HUES6 (cell line): ENCODE measurements at regions not wholly inside any gene's neighbourhood (a gene's known extent, or its start where the extent isn't known, plus 50 kb on each side); places are given as distances from the start of the nearest gene placed in this dataset.

Experiments used
- H3K27ac ChIP-seq: 2 replicates; pipeline ENCODE4 v1.7.0; 2013; ENCODE audit warnings: low read depth, mild to moderate bottlenecking, low read length, inconsistent platforms
- H3K27me3 ChIP-seq: 2 replicates; pipeline ENCODE4 v1.6.1; 2013; ENCODE audit warnings: low read length; ENCODE audit not compliant: control insufficient read depth, insufficient read depth
- H3K36me3 ChIP-seq: 2 replicates; pipeline ENCODE4 v1.6.1; 2013; ENCODE audit warnings: low read length; ENCODE audit not compliant: control insufficient read depth, insufficient read depth
- H3K4me1 ChIP-seq: 2 replicates; pipeline ENCODE4 v1.6.1; 2013; ENCODE audit warnings: low read length; ENCODE audit not compliant: control insufficient read depth, insufficient read depth
- H3K4me3 ChIP-seq: 2 replicates; pipeline ENCODE4 v1.5.1; 2013; ENCODE audit warnings: low read depth, low read length
- H3K9ac ChIP-seq: one replicate; pipeline ENCODE4 v1.6.1; 2013; ENCODE audit warnings: mild to moderate bottlenecking, low read length
- H3K9me3 ChIP-seq: 2 replicates; pipeline ENCODE4 v1.6.1; 2013; ENCODE audit warnings: low read depth, low read length; ENCODE audit not compliant: control insufficient read depth, insufficient read depth

DNA sequence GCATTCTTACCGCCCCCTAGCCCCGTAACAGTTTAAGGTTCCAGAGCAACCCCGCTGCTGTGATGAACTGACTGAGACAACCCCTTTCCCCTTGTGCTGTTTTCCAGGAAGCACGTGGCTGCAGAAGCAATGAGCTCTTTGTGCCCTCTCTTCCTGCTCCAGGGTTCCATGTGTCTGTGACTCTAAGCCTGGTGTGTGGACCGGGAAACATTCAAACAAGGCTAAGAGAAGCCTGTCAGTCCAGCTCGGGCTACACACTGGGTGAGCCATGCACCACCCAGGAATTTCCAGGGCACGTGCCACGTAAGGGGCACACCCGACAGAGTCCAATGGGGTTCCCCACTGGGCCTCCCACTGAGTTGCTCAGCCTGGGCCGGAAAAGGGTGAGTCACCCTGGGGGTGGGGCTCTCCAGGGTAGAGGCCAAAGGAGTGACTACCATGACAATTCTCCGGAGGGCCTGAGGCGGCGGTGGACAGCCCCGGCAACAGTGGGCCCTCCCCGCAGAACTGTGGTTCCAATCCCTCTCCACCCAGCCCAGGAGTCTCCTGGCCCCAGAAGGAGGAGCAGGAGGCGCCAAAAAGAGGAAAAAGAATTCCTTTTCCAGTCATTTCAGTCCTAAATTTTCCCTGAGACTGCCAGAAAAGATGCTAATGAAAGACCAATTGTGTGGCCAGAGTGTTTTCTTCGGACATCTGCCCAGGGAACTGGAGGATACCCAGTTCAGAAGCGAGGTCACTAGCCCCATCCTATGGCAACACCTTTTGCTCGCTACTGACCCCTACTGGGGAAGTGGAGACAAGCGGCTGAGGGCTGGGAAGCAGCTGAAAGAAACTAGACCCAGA is 157.8 kb upstream of the SLC1A4 start:
- no peaks in the 10 kb centered on the region; the same call in 1 of the 2 replicates for H3K4me1 ChIP-seq
- H3K9me3 ChIP-seq = peaks cover 3% of the 10 kb centered on the region; the same call in 1 of the 2 replicates
- no peaks in the 10 kb centered on the region for H3K36me3 ChIP-seq
- peak overlapping the region; percentile 19; the same call in 1 of the 2 replicates for H3K27ac ChIP-seq
- no peak overlapping the region for H3K4me3 ChIP-seq
- H3K9ac ChIP-seq = peak overlapping the region; percentile 49
- H3K27me3 ChIP-seq = no peaks in the 10 kb centered on the region

DNA sequence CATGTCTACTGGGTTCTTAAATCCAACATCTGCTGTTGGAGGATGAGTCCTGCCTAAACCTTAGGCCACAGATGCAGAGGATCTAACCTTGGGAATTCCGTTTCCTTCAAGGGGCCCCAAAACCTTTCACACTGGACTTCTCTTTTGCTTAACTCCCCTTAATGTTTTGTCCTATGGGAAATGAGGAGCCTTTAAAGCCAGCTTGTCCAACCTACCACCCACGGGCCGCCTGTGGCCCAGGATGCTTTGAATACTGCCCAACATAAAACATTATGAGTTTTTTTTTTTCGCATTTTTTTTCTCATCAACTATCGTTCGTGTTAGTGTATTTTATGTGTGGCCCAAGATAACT is 157.2 kb upstream of the SLC1A4 start:
- Histone ChIP-seq H3K4me3 (no peak overlapping the region), H3K27me3 (no peaks in the 10 kb centered on the region), H3K4me1 (peaks cover 2% of the 10 kb centered on the region; the same call in 1 of the 2 replicates), H3K9me3 (peaks cover 3% of the 10 kb centered on the region; the same call in 1 of the 2 replicates), H3K36me3 (no peaks in the 10 kb centered on the region), H3K9ac (no peak overlapping the region), H3K27ac (no peak overlapping the region)

DNA sequence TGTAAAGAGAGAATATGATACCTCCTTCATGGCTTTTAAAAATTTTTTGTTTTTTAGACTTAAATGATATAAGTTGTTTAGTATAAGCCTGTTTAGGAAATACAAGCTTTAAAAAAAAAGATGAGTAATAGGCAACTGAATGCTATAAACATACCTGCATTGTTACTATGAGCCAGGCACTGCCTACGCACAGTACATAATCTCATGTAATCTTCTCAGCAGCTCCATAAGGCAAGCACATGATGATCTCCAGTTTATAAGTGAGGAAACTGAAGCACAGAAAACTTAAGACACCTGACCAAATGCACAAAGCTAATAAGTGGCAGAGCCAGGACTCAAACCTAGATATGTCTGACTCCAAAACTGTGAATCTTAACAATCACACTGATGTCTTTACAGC is 156.3 kb upstream of the SLC1A4 start:
- H3K27ac ChIP-seq = no peak overlapping the region
- no peak overlapping the region for H3K9ac ChIP-seq
- H3K9me3 ChIP-seq = peaks cover 3% of the 10 kb centered on the region; the same call in 1 of the 2 replicates
- H3K4me1 ChIP-seq = peaks cover 7% of the 10 kb centered on the region; the same call in 1 of the 2 replicates
- no peak overlapping the region for H3K4me3 ChIP-seq
- H3K36me3 ChIP-seq = no peaks in the 10 kb centered on the region
- no peaks in the 10 kb centered on the region for H3K27me3 ChIP-seq

DNA sequence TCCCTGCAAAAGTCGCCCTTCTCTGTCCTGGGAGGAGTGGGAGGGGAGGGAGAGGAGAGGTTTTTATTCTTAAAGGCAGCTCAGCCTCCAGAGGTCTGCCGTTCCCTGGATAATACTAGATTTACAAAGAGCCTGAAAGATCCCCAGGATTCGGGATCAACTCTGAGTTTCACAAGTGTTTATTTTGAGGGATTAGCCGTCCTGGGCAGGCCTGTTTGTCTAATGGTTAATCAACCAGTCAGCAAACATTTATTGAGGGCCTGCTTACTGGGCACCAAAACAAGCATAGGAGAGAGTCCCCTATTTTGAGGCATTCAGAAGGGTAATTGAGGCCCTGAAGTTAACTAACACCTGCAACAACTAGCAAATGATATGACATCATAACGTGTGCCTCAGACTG is 152.6 kb upstream of the SLC1A4 start:
- H3K4me3 ChIP-seq = no peak overlapping the region
- no peak overlapping the region for H3K27ac ChIP-seq
- H3K36me3 ChIP-seq = no peaks in the 10 kb centered on the region
- H3K4me1 ChIP-seq = peaks cover 11% of the 10 kb centered on the region; the same call in 1 of the 2 replicates
- no peaks in the 10 kb centered on the region for H3K27me3 ChIP-seq
- H3K9me3 ChIP-seq = no peaks in the 10 kb centered on the region
- no peak overlapping the region for H3K9ac ChIP-seq

DNA sequence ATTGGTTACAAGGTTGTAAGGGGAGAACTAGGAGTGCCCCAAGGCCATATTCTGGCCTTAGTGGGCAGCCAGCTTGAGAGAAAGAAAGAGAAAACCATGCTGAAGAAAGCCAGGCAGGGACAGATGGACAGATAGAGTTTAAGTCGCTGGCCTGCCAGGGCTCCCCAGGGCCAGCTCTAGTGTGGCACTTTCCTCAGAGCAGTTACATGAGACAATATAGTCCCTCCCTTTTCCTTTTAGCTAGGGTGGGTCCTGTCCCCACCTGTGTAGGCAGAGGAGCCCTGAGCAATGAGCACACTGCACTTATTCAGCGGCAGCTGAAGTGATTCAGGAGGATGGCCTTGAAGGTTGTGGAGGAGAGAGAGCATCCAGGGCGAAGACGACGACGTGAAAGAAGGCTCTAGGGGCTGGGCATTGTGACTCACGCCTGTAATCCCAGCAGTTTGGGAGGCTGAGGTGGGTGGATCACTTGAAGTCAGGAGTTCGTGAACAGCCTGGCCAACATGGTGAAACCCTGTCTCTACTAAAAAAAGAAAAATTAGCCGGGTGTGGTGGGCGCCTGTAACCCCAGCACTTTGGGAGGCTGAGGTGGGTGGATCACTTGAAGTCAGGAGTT is 152.0 kb upstream of the SLC1A4 start:
- no peak overlapping the region for H3K4me3 ChIP-seq

DNA sequence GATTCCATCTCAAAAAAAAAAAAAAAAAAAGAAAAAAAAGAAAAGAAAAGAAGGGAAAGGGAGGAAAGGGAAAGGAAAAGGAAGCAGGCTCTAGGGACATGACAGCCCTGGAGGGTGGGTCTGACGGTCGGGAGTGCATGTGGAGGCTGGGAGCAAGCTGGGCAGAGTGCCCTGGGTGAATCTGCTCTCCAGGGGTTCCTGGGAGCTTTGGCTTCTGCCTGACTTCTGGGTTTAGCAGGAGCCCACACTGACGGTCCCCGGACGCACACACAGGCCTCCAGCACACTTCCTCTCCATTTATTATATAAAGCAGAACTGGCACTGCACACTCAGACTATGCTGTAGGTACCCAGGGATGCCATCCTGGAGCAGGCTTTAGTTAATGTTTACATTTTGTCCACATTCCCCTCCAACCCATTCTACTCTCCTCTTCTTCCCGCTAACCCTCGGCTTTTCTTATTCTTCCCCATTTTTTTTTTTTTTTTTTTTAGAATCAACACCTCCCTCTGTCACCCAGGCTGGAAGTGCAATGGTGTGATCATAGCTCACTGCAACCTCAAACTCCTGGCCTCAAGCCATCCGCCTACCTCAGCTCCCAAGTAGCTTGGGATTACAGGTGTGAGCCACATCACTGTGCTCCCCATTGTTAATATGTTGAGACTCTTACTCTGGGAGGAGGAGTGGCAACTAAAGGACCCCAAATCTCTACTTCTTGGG is 151.1 kb upstream of the SLC1A4 start:
- H3K4me3 ChIP-seq = no peak overlapping the region
- H3K9me3 ChIP-seq = no peaks in the 10 kb centered on the region

More for the DNA sequence above, 152.0 kb upstream of the SLC1A4 start:
- Histone ChIP-seq H3K9ac (no peak overlapping the region), H3K4me1 (peaks cover 11% of the 10 kb centered on the region; the same call in 1 of the 2 replicates), H3K36me3 (no peaks in the 10 kb centered on the region), H3K9me3 (no peaks in the 10 kb centered on the region), H3K27me3 (no peaks in the 10 kb centered on the region), H3K27ac (no peak overlapping the region)

DNA sequence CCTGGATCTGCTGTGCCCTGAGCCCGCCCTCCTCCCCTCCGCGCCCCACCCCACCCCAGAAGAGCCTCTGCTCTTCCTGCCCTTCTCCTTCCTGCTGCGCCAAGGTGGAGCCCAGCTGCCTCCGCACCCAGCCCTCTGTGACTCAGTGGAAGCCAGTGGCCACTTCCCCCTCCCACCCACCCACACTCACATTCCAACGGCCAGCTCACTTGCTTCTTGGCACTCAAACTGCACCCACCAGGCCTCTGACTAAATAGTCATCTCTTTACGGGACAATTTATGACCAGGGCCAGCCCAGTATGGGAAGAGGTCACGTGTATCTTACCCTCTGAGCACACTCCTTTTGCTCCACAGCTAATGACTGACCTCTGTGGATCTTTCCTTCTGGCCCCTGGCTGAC is 150.4 kb upstream of the SLC1A4 start:
- Histone ChIP-seq H3K4me1 (peaks cover 11% of the 10 kb centered on the region; the same call in 1 of the 2 replicates), H3K27me3 (no peaks in the 10 kb centered on the region)

More for the DNA sequence above, 151.1 kb upstream of the SLC1A4 start:
- Histone ChIP-seq H3K4me1 (peaks cover 11% of the 10 kb centered on the region; the same call in 1 of the 2 replicates), H3K27ac (no peak overlapping the region), H3K36me3 (no peaks in the 10 kb centered on the region), H3K9ac (no peak overlapping the region), H3K27me3 (no peaks in the 10 kb centered on the region)

DNA sequence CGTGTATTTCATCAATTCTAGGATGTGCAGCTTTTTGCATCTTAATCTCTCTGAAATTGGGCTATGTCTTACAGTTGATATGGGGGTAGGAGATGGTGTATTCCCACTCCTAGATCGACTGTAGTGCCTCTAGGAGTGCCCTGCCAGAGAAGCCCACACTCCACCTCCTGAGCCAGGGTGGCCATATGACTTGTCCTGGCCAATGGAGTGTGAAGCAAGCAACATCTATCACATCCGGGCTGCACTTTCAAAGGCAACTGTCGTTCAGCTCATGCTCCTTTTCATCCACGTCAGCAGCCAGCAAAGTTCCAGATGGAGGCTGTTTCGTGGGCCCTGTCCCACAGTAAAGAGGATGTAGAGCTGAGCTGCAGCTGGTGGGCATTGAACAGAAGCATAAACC is 149.4 kb upstream of the SLC1A4 start:
- Histone ChIP-seq H3K36me3 (no peaks in the 10 kb centered on the region), H3K9me3 (no peaks in the 10 kb centered on the region), H3K9ac (no peak overlapping the region), H3K4me1 (peaks cover 11% of the 10 kb centered on the region; the same call in 1 of the 2 replicates), H3K4me3 (no peak overlapping the region), H3K27me3 (no peaks in the 10 kb centered on the region), H3K27ac (no peak overlapping the region)

More for the DNA sequence above, 150.4 kb upstream of the SLC1A4 start:
- Histone ChIP-seq H3K9ac (no peak overlapping the region), H3K9me3 (no peaks in the 10 kb centered on the region), H3K4me3 (no peak overlapping the region), H3K27ac (no peak overlapping the region), H3K36me3 (no peaks in the 10 kb centered on the region)

DNA sequence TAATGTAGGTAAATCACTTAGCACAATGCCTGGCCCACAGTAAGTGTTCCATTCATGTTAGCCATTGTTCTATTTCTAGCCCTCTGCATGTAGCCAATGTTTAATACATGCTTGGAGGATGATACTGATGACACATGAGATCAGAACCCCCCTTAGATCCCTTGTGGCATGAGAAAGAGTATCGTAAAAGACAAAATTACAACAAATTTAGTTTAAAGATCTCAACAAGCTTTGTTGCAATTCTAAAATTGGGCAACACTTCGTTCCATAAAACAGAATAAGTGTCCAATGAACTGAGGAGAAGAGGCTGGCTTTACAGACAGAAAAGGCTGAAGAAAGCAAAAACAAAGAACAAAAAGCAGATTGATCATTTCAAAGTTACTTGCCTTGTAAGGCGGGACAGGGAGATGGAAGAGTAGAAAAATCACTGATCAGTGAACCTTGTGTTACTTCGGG is 148.7 kb upstream of the SLC1A4 start:
- Histone ChIP-seq H3K9ac (no peak overlapping the region), H3K4me3 (no peak overlapping the region), H3K9me3 (no peaks in the 10 kb centered on the region), H3K27me3 (no peaks in the 10 kb centered on the region), H3K36me3 (no peaks in the 10 kb centered on the region), H3K4me1 (peaks cover 11% of the 10 kb centered on the region; the same call in 1 of the 2 replicates), H3K27ac (no peak overlapping the region)

DNA sequence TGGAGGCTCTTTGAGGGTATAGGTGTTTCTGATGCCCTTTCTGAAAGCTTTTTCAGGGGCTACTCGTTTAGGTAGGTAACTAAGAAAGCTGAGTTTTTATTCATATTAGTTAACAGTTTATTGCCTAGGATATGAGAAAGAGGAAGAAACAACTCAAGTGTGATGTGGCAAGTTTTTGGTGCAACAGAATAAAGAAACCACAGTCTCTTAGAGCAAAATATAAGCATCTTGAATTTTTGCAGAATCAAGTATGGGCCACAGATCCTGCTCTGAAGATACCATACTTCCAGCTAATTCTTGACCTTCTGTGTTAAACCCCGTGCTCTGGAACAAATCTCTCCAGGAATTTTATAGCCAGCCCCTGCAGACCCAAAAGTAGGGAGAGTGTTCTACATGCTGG is 147.7 kb upstream of the SLC1A4 start:
- Histone ChIP-seq H3K4me3 (no peak overlapping the region), H3K36me3 (no peaks in the 10 kb centered on the region), H3K27ac (no peak overlapping the region), H3K9me3 (no peaks in the 10 kb centered on the region), H3K9ac (no peak overlapping the region), H3K27me3 (no peaks in the 10 kb centered on the region), H3K4me1 (peaks cover 11% of the 10 kb centered on the region; the same call in 1 of the 2 replicates)
